HEK293 (cell line): ENCODE measurements at regions not wholly inside any gene's neighbourhood (a gene's known extent, or its start where the extent isn't known, plus 50 kb on each side); places are given as distances from the start of the nearest gene placed in this dataset.

Experiments used
- AEBP2 ChIP-seq: fragments of 450-650 bp; formaldehyde crosslinking; IDR thresholded peaks from 2 replicates; pipeline ENCODE4 v1.5.1; 2016; ENCODE audit warnings: missing biosample characterization, missing genetic modification characterization, borderline replicate concordance
- CTCF ChIP-seq: fragments of 450-650 bp; formaldehyde crosslinking; IDR thresholded peaks from 2 replicates; pipeline ENCODE4 v1.5.1; 2016; ENCODE audit warnings: missing biosample characterization, missing genetic modification characterization
- KLF7 ChIP-seq: fragments of 450-650 bp; formaldehyde crosslinking; IDR thresholded peaks from 2 replicates; pipeline ENCODE4 v1.5.1; 2016; ENCODE audit warnings: missing biosample characterization, missing genetic modification characterization, borderline replicate concordance
- ZNF292 ChIP-seq: fragments of 450-650 bp; formaldehyde crosslinking; IDR thresholded peaks from 2 replicates; pipeline ENCODE4 v1.5.1; 2016; ENCODE audit warnings: low read depth, missing biosample characterization, missing genetic modification characterization, borderline replicate concordance
- ZNF433 ChIP-seq: fragments of 450-650 bp; formaldehyde crosslinking; IDR thresholded peaks from 2 replicates; pipeline ENCODE4 v1.5.1; 2016; ENCODE audit warnings: missing biosample characterization, missing genetic modification characterization, low read depth
- ZNF510 ChIP-seq: fragments of 450-650 bp; formaldehyde crosslinking; IDR thresholded peaks from 2 replicates; pipeline ENCODE4 v1.5.1; 2018; ENCODE audit warnings: mild to moderate bottlenecking, missing genetic modification characterization, missing biosample characterization; ENCODE audit not compliant: insufficient replicate concordance
- ZNF530 ChIP-seq: fragments of 450-650 bp; formaldehyde crosslinking; IDR thresholded peaks from 2 replicates; pipeline ENCODE4 v1.5.1; 2016; ENCODE audit warnings: low read depth, missing biosample characterization, missing genetic modification characterization
- TF ChIP-seq, protein P1 (sequence below): fragments of 450-650 bp; formaldehyde crosslinking; optimal IDR thresholded peaks from 2 replicates; pipeline ENCODE3; 2016; ENCODE audit warnings: missing biosample characterization, mild to moderate bottlenecking, missing genetic modification characterization

DNA sequence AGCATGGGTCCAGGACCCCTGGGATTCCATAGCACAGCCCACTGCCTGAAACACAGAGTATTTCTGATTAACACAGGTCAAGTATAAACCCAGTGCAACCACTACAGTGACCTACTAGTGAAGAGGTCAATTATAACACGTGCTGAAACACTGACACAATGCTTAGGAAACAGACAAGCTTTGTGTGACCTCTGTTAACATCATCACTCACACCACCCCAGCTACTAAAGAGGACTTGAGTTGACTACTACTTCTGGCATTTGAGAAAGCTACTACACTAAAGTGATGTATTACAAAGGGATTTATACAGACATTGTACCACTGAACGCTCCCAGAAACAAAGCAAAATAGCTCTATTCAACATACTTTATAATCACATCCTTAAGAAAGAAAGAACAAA is 1935.9 kb upstream of the PCDH20 start:
- no peak for TF ChIP-seq CTCF (tag by site-specific recombination)
- TF ChIP-seq KLF7 = no peak
- no peak for TF ChIP-seq ZNF433 (tag by site-specific recombination)
- TF ChIP-seq, protein P1, sequence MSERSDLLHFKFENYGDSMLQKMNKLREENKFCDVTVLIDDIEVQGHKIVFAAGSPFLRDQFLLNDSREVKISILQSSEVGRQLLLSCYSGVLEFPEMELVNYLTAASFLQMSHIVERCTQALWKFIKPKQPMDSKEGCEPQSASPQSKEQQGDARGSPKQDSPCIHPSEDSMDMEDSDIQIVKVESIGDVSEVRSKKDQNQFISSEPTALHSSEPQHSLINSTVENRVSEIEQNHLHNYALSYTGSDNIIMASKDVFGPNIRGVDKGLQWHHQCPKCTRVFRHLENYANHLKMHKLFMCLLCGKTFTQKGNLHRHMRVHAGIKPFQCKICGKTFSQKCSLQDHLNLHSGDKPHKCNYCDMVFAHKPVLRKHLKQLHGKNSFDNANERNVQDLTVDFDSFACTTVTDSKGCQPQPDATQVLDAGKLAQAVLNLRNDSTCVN = no peak
- TF ChIP-seq ZNF510 (tag by site-specific recombination) = no peak
- TF ChIP-seq ZNF292 = no peak
- no peak for TF ChIP-seq AEBP2 (tag by site-specific recombination)
- TF ChIP-seq ZNF530 (tag by site-specific recombination) = no peak
